SHP77 treated with DMSO at 0.1 percent for 48 hours (cell line): ENCODE measurements at regions not wholly inside any gene's neighbourhood (a gene's known extent, or its start where the extent isn't known, plus 50 kb on each side); places are given as distances from the start of the nearest gene placed in this dataset.

ENCODE experiments used
- DNase-seq: peaks from one replicate; lab custom pipeline; 2025; lab: John Stamatoyannopoulos, UW

- no peak for DNase-seq
Observed at GRCh38 chr5:175170899-175171298, 273.1 kb downstream of the DRD1 start.

GRCh38 chr5:175168882-175169507 lies 275.0 kb downstream of the DRD1 start:
- DNase-seq, result no peak

- DNase-seq, result no peak
Observed at GRCh38 chr5:175166026-175166425, 278.0 kb downstream of the DRD1 start.

- no peak for DNase-seq
Observed at GRCh38 chr5:175163586-175164275, 280.3 kb downstream of the DRD1 start.

GRCh38 chr5:175162036-175162435 lies 281.9 kb downstream of the DRD1 start:
- no peak for DNase-seq

GRCh38 chr5:175159956-175160355 lies 284.0 kb downstream of the DRD1 start:
- DNase-seq, result no peak

- no peak for DNase-seq
Observed at GRCh38 chr5:175148636-175149172, 295.3 kb downstream of the DRD1 start.

- DNase-seq, result no peak
Observed at GRCh38 chr5:175146733-175147132, 297.2 kb downstream of the DRD1 start.

- no peak for DNase-seq
Observed at GRCh38 chr5:175141421-175141820, 302.6 kb downstream of the DRD1 start.

- DNase-seq, result no peak
Observed at GRCh38 chr5:175133185-175133584, 310.8 kb downstream of the DRD1 start.

GRCh38 chr5:175131432-175131831 lies 312.6 kb downstream of the DRD1 start:
- DNase-seq, result no peak

- no peak for DNase-seq
Observed at GRCh38 chr5:175129619-175130018, 314.4 kb downstream of the DRD1 start.

GRCh38 chr5:175129121-175129520 lies 314.9 kb downstream of the DRD1 start:
- no peak for DNase-seq

GRCh38 chr5:175124821-175125220 lies 319.2 kb downstream of the DRD1 start:
- DNase-seq, result no peak

GRCh38 chr5:175124251-175124813 lies 319.6 kb downstream of the DRD1 start:
- DNase-seq, result no peak

GRCh38 chr5:175123542-175123941 lies 320.4 kb downstream of the DRD1 start:
- no peak for DNase-seq

- no peak for DNase-seq
Observed at GRCh38 chr5:175121457-175121856, 322.5 kb downstream of the DRD1 start.

GRCh38 chr5:175120412-175120811 lies 323.6 kb downstream of the DRD1 start:
- no peak for DNase-seq

- DNase-seq, result no peak
Observed at GRCh38 chr5:175118700-175119309, 325.2 kb downstream of the DRD1 start.

- no peak for DNase-seq
Observed at GRCh38 chr5:175116466-175117048, 327.4 kb downstream of the DRD1 start.

GRCh38 chr5:175115831-175116230 lies 328.2 kb downstream of the DRD1 start:
- no peak for DNase-seq

- no peak for DNase-seq
Observed at GRCh38 chr5:175113947-175114346, 330.0 kb downstream of the DRD1 start.
